HG02970 (cell line): ENCODE measurements at regions not wholly inside any gene's neighbourhood (a gene's known extent, or its start where the extent isn't known, plus 50 kb on each side); places are given as distances from the start of the nearest gene placed in this dataset.

Experiments
- ATAC-seq: cut with Tn5 transposase; IDR thresholded peaks from one replicate; pipeline ENCODE4 v1.9.1; 2021; ENCODE audit warnings: mild to moderate bottlenecking, moderate library complexity, moderate number of reproducible peaks; ENCODE audit not compliant: unreplicated experiment, low FRiP score

- ATAC-seq, result no peak
These were observed 439.6 kb upstream of the NMUR2 start for GRCh38 chr5:152844713-152845112.

- ATAC-seq, result no peak
These were observed 448.3 kb upstream of the NMUR2 start for GRCh38 chr5:152853361-152853760.

GRCh38 chr5:152855441-152855840 lies 450.4 kb upstream of the NMUR2 start:
- ATAC-seq, result no peak

- ATAC-seq, result no peak
These were observed 456.2 kb upstream of the NMUR2 start for GRCh38 chr5:152861231-152861630.

- no peak for ATAC-seq
These were observed 459.4 kb upstream of the NMUR2 start for GRCh38 chr5:152864447-152864846.

- no peak for ATAC-seq
These were observed 459.9 kb upstream of the NMUR2 start for GRCh38 chr5:152864991-152865390.

GRCh38 chr5:152869971-152870370 lies 464.9 kb upstream of the NMUR2 start:
- ATAC-seq, result no peak

GRCh38 chr5:152882621-152883020 lies 477.5 kb upstream of the NMUR2 start:
- no peak for ATAC-seq

GRCh38 chr5:152883066-152883775 lies 478.1 kb upstream of the NMUR2 start:
- ATAC-seq, result no peak

GRCh38 chr5:152884006-152884405 lies 478.9 kb upstream of the NMUR2 start:
- no peak for ATAC-seq

- no peak for ATAC-seq
These were observed 495.3 kb upstream of the NMUR2 start for GRCh38 chr5:152900332-152900731.

GRCh38 chr5:152901754-152902153 lies 496.7 kb upstream of the NMUR2 start:
- ATAC-seq, result no peak

GRCh38 chr5:152905286-152905685 lies 500.2 kb upstream of the NMUR2 start:
- no peak for ATAC-seq

- no peak for ATAC-seq
These were observed 502.6 kb upstream of the NMUR2 start for GRCh38 chr5:152907488-152908245.

GRCh38 chr5:152912924-152913323 lies 507.8 kb upstream of the NMUR2 start:
- no peak for ATAC-seq

GRCh38 chr5:152932621-152933020 lies 527.5 kb upstream of the NMUR2 start:
- ATAC-seq, result no peak

GRCh38 chr5:152933056-152933455 lies 528.0 kb upstream of the NMUR2 start:
- ATAC-seq, result no peak

GRCh38 chr5:152938630-152939029 lies 533.6 kb upstream of the NMUR2 start:
- no peak for ATAC-seq

GRCh38 chr5:152942633-152943336 lies 537.7 kb upstream of the NMUR2 start:
- ATAC-seq, result no peak

- no peak for ATAC-seq
These were observed 536.5 kb upstream of the GRIA1 start for GRCh38 chr5:152953788-152954483.
